Duodenal mucosa (tissue), 2 donors: ENCODE measurements at regions not wholly inside any gene's neighbourhood (a gene's known extent, or its start where the extent isn't known, plus 50 kb on each side); places are given as distances from the start of the nearest gene placed in this dataset.

Experiments
- H3K27ac ChIP-seq: one replicate; pipeline ENCODE4 v1.7.0; 2013; ENCODE audit warnings: low read depth, low read length
- H3K27me3 ChIP-seq, 2 donors: one replicate each; pipeline ENCODE4 v1.7.0; 2013; ENCODE audit warnings: low read length in 2 of 2, control low read depth in 1 of 2; ENCODE audit not compliant: insufficient read depth in 2 of 2, control insufficient read depth in 1 of 2
- H3K36me3 ChIP-seq, 2 donors: one replicate each; pipeline ENCODE4 v1.7.0; 2013; ENCODE audit warnings: low read length in 2 of 2, control low read depth in 1 of 2; ENCODE audit not compliant: insufficient read depth in 2 of 2, control insufficient read depth in 1 of 2
- H3K4me1 ChIP-seq, 2 donors: one replicate each; pipeline ENCODE4 v1.7.0; 2013; ENCODE audit warnings: low read length in 2 of 2, control low read depth in 1 of 2; ENCODE audit not compliant: insufficient read depth in 2 of 2, control insufficient read depth in 1 of 2
- H3K4me3 ChIP-seq, 2 donors: one replicate each; pipeline ENCODE4 v1.7.0; 2013; ENCODE audit warnings: low read length in 2 of 2, low read depth in 1 of 2
- H3K9ac ChIP-seq, 2 donors: one replicate each; pipeline ENCODE4 v1.7.0; 2013; ENCODE audit warnings: low read length in 2 of 2, low read depth in 1 of 2
- H3K9me3 ChIP-seq, 2 donors: one replicate each; pipeline ENCODE4 v1.7.0; 2013; ENCODE audit warnings: low read length in 2 of 2, control low read depth in 1 of 2; ENCODE audit not compliant: control insufficient read depth in 1 of 2

DNA sequence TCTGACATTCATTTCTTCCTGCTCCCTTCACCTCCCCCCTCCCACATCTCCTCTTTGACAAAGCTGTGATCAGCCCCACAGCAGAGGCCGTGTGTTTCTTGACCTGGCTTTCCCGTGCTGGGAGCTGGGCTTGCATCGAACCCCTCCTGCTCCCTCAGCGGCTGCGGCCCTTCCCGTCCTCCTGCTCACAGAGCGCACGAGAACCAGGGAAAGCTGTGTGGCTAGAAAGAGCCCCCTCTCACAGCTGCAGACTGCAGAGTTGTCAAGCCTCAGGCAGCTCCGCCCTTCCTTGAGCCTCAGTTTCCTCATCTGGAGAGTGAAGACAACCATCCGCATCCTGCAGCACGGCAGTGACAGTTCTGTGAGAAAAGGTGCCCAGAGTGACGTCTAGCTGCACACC lies 65.7 kb upstream of the GLI2 start:
- H3K27ac ChIP-seq: no peak overlapping the region
- H3K27me3 ChIP-seq: peaks cover 0 to 15% of the 10 kb centered on the region in 2 donors
- no peaks in the 10 kb centered on the region for H3K36me3 ChIP-seq
- H3K4me1 ChIP-seq: no peaks in the 10 kb centered on the region
- no peak overlapping the region for H3K9ac ChIP-seq
- no peak overlapping the region for H3K4me3 ChIP-seq
- H3K9me3 ChIP-seq: peaks cover 6 to 8% of the 10 kb centered on the region in 2 donors

DNA sequence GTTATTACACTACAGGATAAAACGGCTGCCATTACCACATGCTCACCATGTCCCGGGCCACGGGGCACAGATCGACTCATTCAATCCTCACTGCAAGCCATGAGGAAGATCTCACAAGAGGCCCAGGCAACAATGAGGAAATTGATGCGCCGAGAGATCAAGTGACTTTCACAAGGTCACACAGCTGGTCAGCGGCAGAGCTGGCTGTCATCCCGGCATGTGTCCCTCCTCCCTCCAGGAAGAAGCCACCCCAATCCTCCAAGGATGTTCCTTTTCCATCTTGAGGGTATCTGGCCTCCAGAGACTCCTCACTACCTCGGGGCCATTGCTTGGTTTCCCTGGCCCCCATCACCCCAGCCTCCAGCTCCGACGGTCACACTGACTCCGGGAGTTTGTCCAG lies 65.3 kb upstream of the GLI2 start:
- no peaks in the 10 kb centered on the region for H3K4me1 ChIP-seq
- H3K4me3 ChIP-seq: no peak overlapping the region
- H3K36me3 ChIP-seq: no peaks in the 10 kb centered on the region
- H3K9me3 ChIP-seq: peaks cover 6 to 8% of the 10 kb centered on the region in 2 donors
- H3K9ac ChIP-seq: no peak overlapping the region
- H3K27me3 ChIP-seq: peaks cover 0 to 15% of the 10 kb centered on the region in 2 donors
- H3K27ac ChIP-seq: no peak overlapping the region

DNA sequence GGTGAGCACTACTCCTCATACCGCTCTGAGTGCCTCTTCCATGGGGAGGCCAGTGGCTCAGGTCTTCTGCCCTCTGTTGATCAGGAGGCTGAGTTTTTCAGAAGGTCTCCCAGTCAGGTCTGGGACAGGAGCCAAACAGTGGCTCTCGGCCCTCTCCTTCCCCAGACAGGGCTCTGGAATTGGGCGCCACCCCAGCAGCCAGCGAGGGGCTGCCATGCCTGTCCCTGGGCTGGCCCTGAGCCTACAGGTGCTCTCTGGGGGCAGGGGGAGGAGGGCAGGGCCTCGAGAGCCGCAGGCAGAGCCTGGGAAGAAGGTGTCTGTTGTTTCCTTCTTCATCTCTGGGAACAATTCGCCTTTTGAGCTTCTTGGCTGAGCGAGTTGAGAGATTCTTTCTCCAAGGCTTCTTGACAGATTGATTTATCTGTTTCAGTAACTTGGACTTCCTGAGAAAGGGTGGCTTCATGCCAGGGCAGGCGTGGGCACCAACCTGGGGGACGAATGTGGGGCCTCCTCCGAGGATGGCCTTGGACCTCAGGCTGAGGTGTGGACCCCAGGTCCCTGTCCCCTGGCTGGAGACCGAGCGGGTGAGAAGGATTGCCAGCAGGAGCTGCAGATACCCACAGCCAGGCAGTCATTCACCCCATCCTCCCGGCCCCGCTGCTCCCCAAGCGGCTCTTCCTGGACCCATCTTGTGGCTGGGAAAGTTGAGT lies 64.7 kb upstream of the GLI2 start:
- Histone ChIP-seq H3K9ac (no peak overlapping the region), H3K4me1 (no peaks in the 10 kb centered on the region), H3K36me3 (no peaks in the 10 kb centered on the region), H3K27me3 (peaks cover 3 to 15% of the 10 kb centered on the region in 2 donors), H3K9me3 (peaks cover 6 to 8% of the 10 kb centered on the region in 2 donors), H3K27ac (no peak overlapping the region), H3K4me3 (no peak overlapping the region)

DNA sequence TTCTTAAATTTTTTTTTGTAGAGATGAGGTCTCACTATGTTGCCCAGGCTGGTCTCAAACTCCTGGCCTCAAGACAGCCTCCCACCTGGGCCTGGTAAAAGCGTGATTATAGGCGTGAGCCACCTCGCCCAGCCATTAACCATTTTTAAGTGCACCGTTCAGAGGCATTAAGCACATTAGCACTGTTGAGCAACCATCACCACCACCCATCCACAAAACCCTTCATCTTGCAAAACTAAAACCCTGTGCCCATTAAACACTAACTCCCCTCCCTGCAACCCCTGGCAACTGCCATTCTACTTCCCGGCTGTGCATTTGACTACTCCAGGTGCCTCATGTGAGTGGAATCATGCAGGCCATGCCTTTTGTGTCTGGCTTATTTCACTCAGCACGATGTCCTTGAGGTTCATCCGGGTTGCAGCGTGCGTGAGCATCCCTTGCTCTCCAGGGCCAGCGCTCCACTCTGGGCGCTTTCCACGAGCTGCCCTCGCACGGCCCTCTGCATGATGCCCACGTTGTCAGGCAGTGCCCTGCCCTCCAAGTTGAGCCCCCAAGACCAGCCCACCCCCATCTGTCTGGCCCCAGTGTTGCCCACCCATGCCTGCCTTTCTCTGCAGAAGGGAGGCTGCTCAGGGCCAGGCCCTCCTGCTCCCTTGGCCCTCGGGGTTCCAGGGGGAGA lies 63.0 kb upstream of the GLI2 start:
- H3K27ac ChIP-seq: no peak overlapping the region
- no peaks in the 10 kb centered on the region for H3K9me3 ChIP-seq
- H3K9ac ChIP-seq: no peak overlapping the region
- H3K4me1 ChIP-seq: no peaks in the 10 kb centered on the region
- no peak overlapping the region for H3K4me3 ChIP-seq
- peaks cover 15% of the 10 kb centered on the region in 2 donors for H3K27me3 ChIP-seq
- H3K36me3 ChIP-seq: no peaks in the 10 kb centered on the region

DNA sequence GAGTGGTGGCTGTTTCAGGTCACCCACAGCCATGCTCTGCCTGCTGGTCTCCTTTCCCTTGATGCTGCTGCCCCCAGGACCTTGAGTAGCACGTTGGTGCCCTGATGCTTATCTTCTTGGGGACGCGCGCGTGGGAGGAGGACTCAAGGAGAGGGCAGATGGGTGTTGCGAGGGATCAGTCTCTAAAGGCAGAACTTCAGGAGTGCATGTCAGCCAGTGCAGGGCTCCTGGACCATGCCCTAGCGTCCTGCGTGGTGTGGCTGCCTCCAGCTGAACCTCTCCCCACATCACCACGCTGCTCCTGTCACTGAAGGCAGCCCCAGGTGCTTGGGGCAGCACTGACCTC lies 62.5 kb upstream of the GLI2 start:
- no peaks in the 10 kb centered on the region for H3K4me1 ChIP-seq
- no peak overlapping the region for H3K9ac ChIP-seq
- H3K4me3 ChIP-seq: no peak overlapping the region

DNA sequence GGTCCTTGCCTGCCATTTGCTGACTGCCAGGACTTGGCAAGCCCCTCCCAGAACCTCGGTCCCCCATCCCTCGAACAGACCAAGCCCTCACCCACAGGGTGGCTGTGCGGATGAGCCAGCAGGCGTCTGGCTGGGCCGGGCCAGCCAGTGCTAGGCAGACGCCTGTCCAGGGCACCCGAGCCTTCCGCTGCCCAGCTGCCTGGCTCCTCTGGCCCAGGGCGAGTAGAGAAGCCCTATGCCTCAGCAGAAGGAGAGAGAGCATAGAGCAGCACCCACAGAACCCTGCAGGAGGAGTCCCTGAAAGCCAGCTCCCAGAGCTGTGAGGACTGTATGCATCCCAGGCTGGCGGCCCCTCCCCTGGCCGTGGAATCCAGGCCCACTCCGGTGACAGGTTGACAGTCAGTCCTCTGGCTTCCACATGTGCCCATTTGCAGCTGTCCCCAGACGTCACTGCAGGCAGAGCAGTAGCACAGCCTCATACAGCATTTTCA lies 62.1 kb upstream of the GLI2 start:
- H3K4me3 ChIP-seq: no peak overlapping the region
- H3K9ac ChIP-seq: no peak overlapping the region
- H3K36me3 ChIP-seq: no peaks in the 10 kb centered on the region
- peaks cover 15% of the 10 kb centered on the region in 2 donors for H3K27me3 ChIP-seq
- no peaks in the 10 kb centered on the region for H3K9me3 ChIP-seq
- no peak overlapping the region for H3K27ac ChIP-seq
- no peaks in the 10 kb centered on the region for H3K4me1 ChIP-seq

More for the DNA sequence above, 62.5 kb upstream of the GLI2 start:
- peaks cover 15% of the 10 kb centered on the region in 2 donors for H3K27me3 ChIP-seq
- no peaks in the 10 kb centered on the region for H3K9me3 ChIP-seq
- H3K36me3 ChIP-seq: no peaks in the 10 kb centered on the region
- H3K27ac ChIP-seq: no peak overlapping the region

DNA sequence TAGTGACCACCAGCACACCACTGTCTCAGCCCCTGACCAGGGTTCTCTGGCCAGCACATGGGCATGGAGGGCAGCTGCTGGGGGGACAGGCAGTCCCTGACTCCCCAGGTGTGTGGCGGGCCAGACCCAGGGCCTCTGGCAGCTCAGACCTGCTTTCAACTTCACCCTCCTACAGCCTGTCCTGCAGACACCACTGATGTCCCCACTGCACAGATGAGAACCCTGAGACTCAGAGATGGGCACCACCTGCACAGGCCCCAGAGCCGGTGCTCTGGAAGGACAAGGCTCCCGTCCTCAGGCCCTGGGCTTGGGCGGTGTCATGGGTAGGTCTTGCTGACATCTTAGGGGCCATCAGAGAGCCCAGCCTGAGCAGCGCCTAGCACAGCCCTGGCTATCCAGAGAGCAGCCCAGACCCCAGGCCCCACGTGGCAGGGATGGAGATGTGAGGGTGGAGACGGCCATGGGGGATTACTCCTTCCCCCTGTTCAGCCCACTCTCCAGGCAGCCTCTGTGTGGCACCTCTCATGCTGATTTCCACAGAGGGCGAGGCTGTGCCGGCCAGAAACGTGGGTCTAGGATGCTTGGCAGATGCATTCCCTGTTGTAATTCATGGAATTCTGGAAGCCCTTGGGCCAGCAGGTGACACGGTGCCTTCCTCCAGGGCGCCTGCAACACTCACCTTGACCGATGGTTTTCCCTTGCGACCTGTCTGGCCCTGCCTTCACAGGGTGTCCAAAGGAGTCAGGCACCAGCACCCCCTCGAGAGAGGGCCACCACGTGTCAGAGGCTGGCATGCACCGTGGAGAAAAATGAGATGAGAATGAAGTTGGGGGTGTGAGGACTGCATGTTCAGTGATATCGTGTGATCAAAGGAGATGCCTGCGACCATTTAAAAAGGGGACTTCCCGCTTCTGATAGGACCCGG lies 61.2 kb upstream of the GLI2 start:
- no peak overlapping the region for H3K9ac ChIP-seq
- no peak overlapping the region for H3K27ac ChIP-seq
- no peaks in the 10 kb centered on the region for H3K36me3 ChIP-seq
- no peaks in the 10 kb centered on the region for H3K9me3 ChIP-seq
- H3K4me3 ChIP-seq: no peak overlapping the region
- peaks cover 9 to 15% of the 10 kb centered on the region in 2 donors for H3K27me3 ChIP-seq
- no peaks in the 10 kb centered on the region for H3K4me1 ChIP-seq

DNA sequence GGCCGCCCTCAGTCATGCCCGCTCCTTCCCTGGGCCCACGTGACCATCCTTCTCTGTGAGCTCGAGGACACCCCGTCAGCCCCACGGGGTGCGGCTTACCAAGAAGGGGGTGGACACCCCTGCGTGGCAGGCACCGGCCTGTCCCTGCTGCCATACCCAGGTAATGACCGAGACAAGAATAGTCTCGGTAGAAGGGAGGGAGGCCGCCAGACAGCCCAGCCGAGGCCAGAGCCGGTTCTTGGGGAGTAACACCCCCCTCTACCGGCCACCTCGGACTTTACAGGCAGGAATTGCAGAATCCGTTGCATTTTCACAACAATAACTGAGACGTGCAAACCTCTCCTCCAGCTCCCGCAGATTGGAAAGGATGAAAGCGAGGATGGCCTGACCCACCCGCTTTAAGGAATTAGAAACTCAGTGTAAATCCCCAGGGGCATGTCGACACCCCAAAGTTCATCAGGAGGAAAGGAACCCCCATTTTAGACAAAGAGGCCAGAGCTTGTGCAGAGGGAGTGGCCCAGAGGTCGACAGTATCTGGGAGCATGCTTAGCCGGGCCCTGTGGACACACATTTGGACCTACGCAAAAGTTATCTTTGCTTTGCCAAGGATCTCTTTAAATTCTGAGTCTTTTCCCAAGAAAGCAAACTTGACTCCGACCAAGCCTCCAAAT lies 60.1 kb upstream of the GLI2 start:
- H3K27me3 ChIP-seq: peaks cover 4 to 15% of the 10 kb centered on the region in 2 donors
- H3K36me3 ChIP-seq: no peaks in the 10 kb centered on the region
- no peak overlapping the region for H3K4me3 ChIP-seq
- no peaks in the 10 kb centered on the region for H3K9me3 ChIP-seq
- no peak overlapping the region for H3K27ac ChIP-seq
- H3K9ac ChIP-seq: no peak overlapping the region
- H3K4me1 ChIP-seq: no peaks in the 10 kb centered on the region

DNA sequence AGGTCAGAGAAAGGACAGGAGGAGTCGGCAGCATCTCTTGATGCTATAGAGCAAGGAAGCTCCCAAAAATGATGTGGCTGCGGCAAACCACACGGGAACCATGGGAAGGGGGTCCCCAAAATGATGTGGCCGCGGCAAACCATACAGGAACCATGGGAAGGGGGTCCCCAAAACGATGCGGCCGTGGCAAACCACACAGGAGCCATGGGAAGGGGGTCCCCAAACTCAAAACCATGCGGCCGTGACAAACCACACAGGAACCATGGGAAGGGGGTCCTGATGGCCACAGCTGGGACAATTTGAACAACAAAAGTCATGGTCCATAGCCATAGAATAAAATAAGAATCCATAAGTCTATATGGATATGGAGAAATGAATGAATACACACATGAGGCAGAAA lies 58.4 kb upstream of the GLI2 start:
- H3K4me3 ChIP-seq: no peak overlapping the region
- no peak overlapping the region for H3K27ac ChIP-seq
- no peaks in the 10 kb centered on the region for H3K36me3 ChIP-seq
- H3K27me3 ChIP-seq: peaks cover 4 to 15% of the 10 kb centered on the region in 2 donors
- H3K9me3 ChIP-seq: no peaks in the 10 kb centered on the region
- no peaks in the 10 kb centered on the region for H3K4me1 ChIP-seq
- no peak overlapping the region for H3K9ac ChIP-seq
